Stimulated activated naive CD8-positive, alpha-beta T cell treated with anti-CD3 and anti-CD28 coated beads, Interleukin-15, amount 100 ng/mL, for 72 hours (primary cell): ENCODE measurements at regions not wholly inside any gene's neighbourhood (a gene's known extent, or its start where the extent isn't known, plus 50 kb on each side); places are given as distances from the start of the nearest gene placed in this dataset.

Experiments used
- ATAC-seq: fragments of 150-1000 bp; cut with Tn5 transposase; 2 replicates; pipeline ENCODE4 v1.10.0; 2021; ENCODE audit warnings: mild to moderate bottlenecking, moderate library complexity
- DNase-seq, 2 donors: peaks; one replicate each; pipeline ENCODE4 v3.0.0; 2021 to 2022
- H3K27ac Mint-ChIP-seq, 2 donors: one replicate each; pipeline ENCODE4 v1.8.0; 2022; ENCODE audit warnings: mild to moderate bottlenecking in 2 of 2, mixed read lengths in 2 of 2, moderate library complexity in 2 of 2
- H3K27me3 Mint-ChIP-seq: one replicate; pipeline ENCODE4 v1.8.0; 2022; ENCODE audit warnings: mixed read lengths
- H3K4me1 Mint-ChIP-seq: one replicate; pipeline ENCODE4 v1.8.0; 2022; ENCODE audit warnings: mild to moderate bottlenecking, mixed read lengths
- H3K4me3 Mint-ChIP-seq, 2 donors: one replicate each; pipeline ENCODE4 v1.8.0; 2022; ENCODE audit warnings: mild to moderate bottlenecking in 2 of 2, mixed read lengths in 2 of 2, moderate library complexity in 1 of 2
- H3K9me3 Mint-ChIP-seq, 2 donors: one replicate each; pipeline ENCODE4 v1.8.0; 2022; ENCODE audit warnings: mixed read lengths in 2 of 2

- H3K4me1 Mint-ChIP-seq: no peaks in the 10 kb centered on the region
- H3K9me3 Mint-ChIP-seq: no peaks in the 10 kb centered on the region
- ATAC-seq (no peak), DNase-seq (no peak)
- H3K27ac Mint-ChIP-seq: no peak overlapping the region
- H3K4me3 Mint-ChIP-seq: no peak overlapping the region
- no peaks in the 10 kb centered on the region for H3K27me3 Mint-ChIP-seq
Observed at GRCh38 chr10:26911811-26912461, 51.2 kb upstream of the ABI1 start.
